Stimulated activated CD4-positive, alpha-beta T cell treated with anti-CD3 and anti-CD28 coated beads, Interleukin-4, amount 100 ng/mL, for 4 hours (primary cell): ENCODE measurements at regions not wholly inside any gene's neighbourhood (a gene's known extent, or its start where the extent isn't known, plus 50 kb on each side); places are given as distances from the start of the nearest gene placed in this dataset.

Source experiments
- DNase-seq, 2 experiments: peaks; one replicate each; pipeline ENCODE4 v3.0.0-alpha.2; 2020

- DNase-seq = no peak
Measured at GRCh38 chr13:85742355-85742754, 56.9 kb downstream of the SLITRK6 start.

- DNase-seq = no peak
Measured at GRCh38 chr13:85741017-85741416, 58.2 kb downstream of the SLITRK6 start.

- no peak for DNase-seq
Measured at GRCh38 chr13:85738696-85739320, 60.4 kb downstream of the SLITRK6 start.

GRCh38 chr13:85737952-85738351, 61.3 kb downstream of the SLITRK6 start:
- no peak for DNase-seq

- DNase-seq = no peak
Measured at GRCh38 chr13:85729296-85729695, 69.9 kb downstream of the SLITRK6 start.

GRCh38 chr13:85728811-85729210, 70.4 kb downstream of the SLITRK6 start:
- DNase-seq = no peak

GRCh38 chr13:85725433-85725832, 73.8 kb downstream of the SLITRK6 start:
- DNase-seq = no peak

GRCh38 chr13:85724546-85725432, 74.4 kb downstream of the SLITRK6 start:
- DNase-seq = no peak

- no peak for DNase-seq
Measured at GRCh38 chr13:85719749-85720148, 79.5 kb downstream of the SLITRK6 start.

- DNase-seq = no peak
Measured at GRCh38 chr13:85717921-85718320, 81.3 kb downstream of the SLITRK6 start.

GRCh38 chr13:85710545-85710944, 88.7 kb downstream of the SLITRK6 start:
- DNase-seq = no peak

- no peak for DNase-seq
Measured at GRCh38 chr13:85709721-85710120, 89.5 kb downstream of the SLITRK6 start.

GRCh38 chr13:85709072-85709471, 90.1 kb downstream of the SLITRK6 start:
- no peak for DNase-seq

GRCh38 chr13:85700906-85701305, 98.3 kb downstream of the SLITRK6 start:
- no peak for DNase-seq

GRCh38 chr13:85698256-85698655, 101.0 kb downstream of the SLITRK6 start:
- no peak for DNase-seq

GRCh38 chr13:85694992-85695391, 104.2 kb downstream of the SLITRK6 start:
- DNase-seq = no peak

- DNase-seq = no peak
Measured at GRCh38 chr13:85693889-85694511, 105.2 kb downstream of the SLITRK6 start.

- DNase-seq = no peak
Measured at GRCh38 chr13:85690368-85690767, 108.9 kb downstream of the SLITRK6 start.

- DNase-seq = no peak
Measured at GRCh38 chr13:85685436-85685835, 113.8 kb downstream of the SLITRK6 start.

- DNase-seq = no peak
Measured at GRCh38 chr13:85675151-85675907, 123.9 kb downstream of the SLITRK6 start.

- DNase-seq = no peak
Measured at GRCh38 chr13:85671336-85671735, 127.9 kb downstream of the SLITRK6 start.

- no peak for DNase-seq
Measured at GRCh38 chr13:85666356-85666755, 132.9 kb downstream of the SLITRK6 start.

- no peak for DNase-seq
Measured at GRCh38 chr13:85665286-85665685, 133.9 kb downstream of the SLITRK6 start.
